DND-41 (cell line): ENCODE measurements at regions not wholly inside any gene's neighbourhood (a gene's known extent, or its start where the extent isn't known, plus 50 kb on each side); places are given as distances from the start of the nearest gene placed in this dataset.

Source experiments
- ATAC-seq: fragments of 200-7000 bp; cut with Tn5 transposase; 3 replicates; pipeline ENCODE4 v1.9.1; 2021; ENCODE audit warnings: low read depth; ENCODE audit not compliant: insufficient read depth
- DNase-seq: peaks from one replicate; pipeline ENCODE4 v3.0.0-alpha.2; 2020
- H2AFZ ChIP-seq: 2 replicates; pipeline ENCODE4 v1.6.0; 2012; ENCODE audit warnings: low read depth, low read length
- H3K27ac ChIP-seq: 2 replicates; pipeline ENCODE4 v1.5.1; 2012; ENCODE audit warnings: low read length, inconsistent platforms
- H3K27me3 ChIP-seq: fragments of 200-600 bp; sonication (generic); 2 replicates; pipeline ENCODE4 v1.6.0; 2012; ENCODE audit warnings: low read length, mild to moderate bottlenecking, inconsistent platforms; ENCODE audit not compliant: insufficient read depth, poor library complexity
- H3K36me3 ChIP-seq: 2 replicates; pipeline ENCODE4 v1.5.1; 2012; ENCODE audit warnings: low read length, inconsistent platforms; ENCODE audit not compliant: insufficient read depth
- H3K4me1 ChIP-seq: 2 replicates; pipeline ENCODE4 v1.5.1; 2012; ENCODE audit warnings: mild to moderate bottlenecking, low read length; ENCODE audit not compliant: insufficient read depth
- H3K4me2 ChIP-seq: 2 replicates; pipeline ENCODE4 v1.6.0; 2012; ENCODE audit warnings: mild to moderate bottlenecking, moderate library complexity, low read length, inconsistent platforms; ENCODE audit not compliant: insufficient read depth
- H3K4me3 ChIP-seq, 2 experiments: fragments of 200-600 bp in 1 of 2; shearing (Covaris generic) in 1 of 2; 2 replicates each; pipeline ENCODE4 v1.5.1; 2012 to 2016; ENCODE audit warnings: inconsistent platforms in 2 of 2, low read length in 2 of 2, mild to moderate bottlenecking in 2 of 2, low read depth in 1 of 2, moderate library complexity in 1 of 2
- H3K79me2 ChIP-seq: 2 replicates; pipeline ENCODE4 v1.6.0; 2012; ENCODE audit warnings: low read length, inconsistent platforms; ENCODE audit not compliant: insufficient read depth
- H3K9ac ChIP-seq: 2 replicates; pipeline ENCODE4 v1.6.0; 2012; ENCODE audit warnings: low read depth, mild to moderate bottlenecking, inconsistent platforms, low read length, moderate library complexity
- H3K9me3 ChIP-seq: 2 replicates; pipeline ENCODE4 v1.5.1; 2012; ENCODE audit warnings: low read length, moderate library complexity, mild to moderate bottlenecking, inconsistent platforms; ENCODE audit not compliant: insufficient read depth, severe bottlenecking
- H4K20me1 ChIP-seq: 2 replicates; pipeline ENCODE4 v1.6.0; 2012; ENCODE audit warnings: low read length; ENCODE audit not compliant: insufficient read depth
- CTCF ChIP-seq: IDR thresholded peaks from 2 replicates; pipeline ENCODE4 v1.5.1; 2012; ENCODE audit warnings: borderline replicate concordance, low read length, moderate library complexity, mild to moderate bottlenecking; ENCODE audit not compliant: poor library complexity, severe bottlenecking; ENCODE audit errors: extremely low read depth
- EZH2 ChIP-seq: IDR thresholded peaks from 3 replicates; pipeline ENCODE4 v1.6.1; 2012; ENCODE audit warnings: borderline replicate concordance, low read depth, mild to moderate bottlenecking, moderate library complexity, low read length, inconsistent platforms; ENCODE audit not compliant: severe bottlenecking

DNA sequence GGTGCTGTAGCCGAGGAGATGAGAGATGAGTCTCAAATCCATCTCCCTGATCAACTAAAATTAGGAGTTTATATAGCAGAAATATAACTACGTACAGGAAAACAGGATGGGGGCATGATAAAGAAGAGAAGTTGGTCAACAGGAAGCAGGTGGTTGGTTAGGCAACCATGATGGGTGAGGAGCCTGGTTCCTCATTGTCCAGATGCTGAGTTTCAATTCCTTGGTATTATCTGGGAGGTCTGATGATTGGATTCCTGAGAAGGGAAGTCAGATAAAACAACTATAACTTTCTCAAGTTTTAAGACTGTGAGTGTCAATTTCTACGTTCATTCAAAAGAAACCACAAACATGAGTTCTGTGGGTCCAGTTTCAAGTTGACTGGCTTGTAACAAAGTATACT is 323.9 kb downstream of the MTRR start:
- H3K79me2 ChIP-seq = no peaks in the 10 kb centered on the region
- H3K27ac ChIP-seq = no peak overlapping the region
- ATAC-seq (no peak), DNase-seq (no peak)
- H2AFZ ChIP-seq = no peak overlapping the region
- peaks cover 11% of the 10 kb centered on the region for H3K4me1 ChIP-seq
- no peak overlapping the region for H3K4me3 ChIP-seq
- H3K36me3 ChIP-seq = no peaks in the 10 kb centered on the region
- no peaks in the 10 kb centered on the region for H4K20me1 ChIP-seq
- peaks cover 2% of the 10 kb centered on the region for H3K9me3 ChIP-seq
- no peaks in the 10 kb centered on the region for H3K27me3 ChIP-seq
- no peak overlapping the region for H3K4me2 ChIP-seq
- no peak overlapping the region for H3K9ac ChIP-seq
- TF ChIP-seq EZH2 (no peak), CTCF (no peak)

GRCh38 chr5:8196061-8196460 is 327.1 kb downstream of the MTRR start:
- H3K36me3 ChIP-seq = no peaks in the 10 kb centered on the region
- H4K20me1 ChIP-seq = no peaks in the 10 kb centered on the region
- H3K27ac ChIP-seq = no peak overlapping the region
- TF ChIP-seq CTCF = no peak
- TF ChIP-seq EZH2 = no peak
- no peak overlapping the region for H3K4me3 ChIP-seq
- H3K4me2 ChIP-seq = no peak overlapping the region
- no peak overlapping the region for H3K9ac ChIP-seq
- no peak for DNase-seq
- no peaks in the 10 kb centered on the region for H3K27me3 ChIP-seq
- no peaks in the 10 kb centered on the region for H3K4me1 ChIP-seq
- H2AFZ ChIP-seq = no peak overlapping the region
- ATAC-seq = no peak
- peaks cover 2% of the 10 kb centered on the region for H3K9me3 ChIP-seq
- H3K79me2 ChIP-seq = no peaks in the 10 kb centered on the region

GRCh38 chr5:8208307-8208706 is 339.4 kb downstream of the MTRR start:
- Histone ChIP-seq H3K9ac (no peak overlapping the region), H3K4me2 (no peak overlapping the region), H3K27me3 (no peaks in the 10 kb centered on the region), H3K79me2 (no peaks in the 10 kb centered on the region), H4K20me1 (no peaks in the 10 kb centered on the region), H3K36me3 (no peaks in the 10 kb centered on the region), H3K9me3 (no peaks in the 10 kb centered on the region), H3K4me3 (no peak overlapping the region), H3K4me1 (no peaks in the 10 kb centered on the region), H2AFZ (no peak overlapping the region), H3K27ac (no peak overlapping the region)
- TF ChIP-seq EZH2 (no peak), CTCF (no peak)
- no peak for DNase-seq
- no peak for ATAC-seq

DNA sequence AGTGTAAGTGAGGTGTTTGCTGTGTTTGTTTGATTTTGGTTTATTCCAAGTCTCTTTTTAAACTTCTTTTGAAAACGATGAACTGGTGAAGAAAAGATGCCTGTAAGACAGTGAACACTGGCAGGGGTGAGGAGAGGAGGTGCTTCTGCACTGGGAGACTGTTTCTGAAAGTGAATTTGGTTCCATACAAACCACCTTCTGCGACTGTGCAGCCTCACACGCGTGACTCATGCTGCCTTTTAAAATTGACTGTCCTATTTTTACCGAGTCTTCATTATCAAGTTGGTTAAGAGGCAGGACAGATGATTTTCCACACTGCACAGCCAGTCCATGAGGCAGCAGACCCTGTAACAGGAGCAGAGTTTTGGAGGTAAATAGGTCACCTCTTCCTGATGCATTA is 340.6 kb downstream of the MTRR start:
- Histone ChIP-seq H3K36me3 (no peaks in the 10 kb centered on the region), H3K4me2 (no peak overlapping the region), H2AFZ (no peak overlapping the region), H3K9me3 (no peaks in the 10 kb centered on the region), H3K79me2 (no peaks in the 10 kb centered on the region), H3K9ac (no peak overlapping the region), H4K20me1 (no peaks in the 10 kb centered on the region), H3K27ac (no peak overlapping the region), H3K4me1 (no peaks in the 10 kb centered on the region), H3K27me3 (no peaks in the 10 kb centered on the region), H3K4me3 (no peak overlapping the region)
- ATAC-seq = no peak
- TF ChIP-seq EZH2 = no peak
- TF ChIP-seq CTCF = no peak
- DNase-seq = no peak
